H1 (cell line): ENCODE measurements at regions not wholly inside any gene's neighbourhood (a gene's known extent, or its start where the extent isn't known, plus 50 kb on each side); places are given as distances from the start of the nearest gene placed in this dataset.

Source experiments
- CTCF ChIA-PET: fragments of 300-600 bp; sonication (Branson Sonifier 250); formaldehyde crosslinking; loops from one replicate; lab custom pipeline; 2021; ENCODE audit not compliant: partially characterized antibody; lab: Charles Lee
- POLR2A ChIA-PET: fragments of 300-600 bp; sonication (Branson Sonifier 250); formaldehyde crosslinking; loops from one replicate; lab custom pipeline; 2021; ENCODE audit warnings: inconsistent platforms; ENCODE audit not compliant: partially characterized antibody; lab: Charles Lee
- DNase-seq, 2 experiments: peaks; one replicate each; pipeline versions ENCODE4 v3.0.0 to v3.0.0-alpha.2; 2010 to 2022; ENCODE audit warnings: low spot score in 2 of 2, low read depth in 1 of 2, mixed read lengths in 1 of 2
- FAIRE-seq: peaks from 2 replicates; lab custom pipeline; 2011; peaks lifted over from hg19 to GRCh38; lab: Jason Lieb, UNC
- H2AFZ ChIP-seq: 2 replicates; pipeline ENCODE4 v1.8.1; 2012; ENCODE audit warnings: low read length, inconsistent platforms
- H2AK5ac ChIP-seq: 2 replicates; pipeline ENCODE4 v1.6.1; 2013; ENCODE audit warnings: low read depth, low read length
- H2BK120ac ChIP-seq: replicated peaks from 2 replicates; pipeline ENCODE3; 2013; ENCODE audit warnings: low read depth, low read length, inconsistent platforms
- H2BK12ac ChIP-seq: 2 replicates; pipeline ENCODE4 v1.6.1; 2013; ENCODE audit warnings: low read depth, low read length
- H2BK15ac ChIP-seq: 2 replicates; pipeline ENCODE4 v1.6.1; 2013; ENCODE audit warnings: low read length
- H2BK20ac ChIP-seq: 2 replicates; pipeline ENCODE4 v1.6.1; 2013; ENCODE audit warnings: low read length
- H2BK5ac ChIP-seq: 2 replicates; pipeline ENCODE4 v1.6.1; 2013; ENCODE audit warnings: low read depth, low read length
- H3K14ac ChIP-seq: 2 replicates; pipeline ENCODE4 v1.6.1; 2013; ENCODE audit warnings: inconsistent platforms; ENCODE audit not compliant: insufficient read length
- H3K18ac ChIP-seq: 2 replicates; pipeline ENCODE4 v1.6.1; 2013; ENCODE audit warnings: low read length; ENCODE audit errors: extremely low read depth
- H3K23ac ChIP-seq: 2 replicates; pipeline ENCODE4 v1.6.1; 2013; ENCODE audit warnings: inconsistent platforms; ENCODE audit not compliant: insufficient read length
- H3K23me2 ChIP-seq: 2 replicates; pipeline ENCODE4 v1.6.1; 2013; ENCODE audit warnings: low read depth, low read length
- H3K27ac ChIP-seq: 2 replicates; pipeline ENCODE4 v1.6.1; 2011; ENCODE audit warnings: low read depth, low read length, inconsistent platforms
- H3K27me3 ChIP-seq, 4 experiments: replicated peaks in 1 of 4; 1 replicate in 1 of 4; 2 replicates in 3 of 4; pipeline versions ENCODE4 v1.6.1 to v1.8.1; 2011 to 2013; ENCODE audit warnings: low read length in 3 of 4, mild to moderate bottlenecking in 3 of 4, inconsistent platforms in 2 of 4, mixed read lengths in 2 of 4, moderate library complexity in 1 of 4; ENCODE audit not compliant: control insufficient read depth in 3 of 4, insufficient read depth in 3 of 4; ENCODE audit errors: extremely low read depth in 1 of 4
- H3K36me3 ChIP-seq, 4 experiments: 2 replicates each; pipeline versions ENCODE4 v1.6.1 to v1.8.1; 2011 to 2013; ENCODE audit warnings: mild to moderate bottlenecking in 4 of 4, low read length in 3 of 4, moderate library complexity in 2 of 4, control low read depth in 1 of 4, inconsistent platforms in 1 of 4; ENCODE audit not compliant: insufficient read depth in 4 of 4, control insufficient read depth in 2 of 4
- H3K4ac ChIP-seq: replicated peaks from 2 replicates; pipeline ENCODE3; 2013; ENCODE audit warnings: low read length, low read depth, mixed read lengths, inconsistent platforms; ENCODE audit not compliant: insufficient read length
- H3K4me1 ChIP-seq, 4 experiments: replicated peaks in 1 of 4; 1 replicate in 1 of 4; 2 replicates in 3 of 4; pipeline versions ENCODE4 v1.6.1 to v1.8.1; 2011 to 2013; ENCODE audit warnings: low read length in 3 of 4, inconsistent platforms in 2 of 4, mixed read lengths in 1 of 4; ENCODE audit not compliant: insufficient read depth in 4 of 4, control insufficient read depth in 3 of 4
- H3K4me2 ChIP-seq, 2 experiments: 2 replicates each; pipeline versions ENCODE4 v1.6.1 to v1.8.1; 2011 to 2013; ENCODE audit warnings: low read depth in 2 of 2, low read length in 2 of 2, control low read depth in 1 of 2, inconsistent platforms in 1 of 2, mild to moderate bottlenecking in 1 of 2; ENCODE audit not compliant: insufficient read depth in 1 of 2
- H3K4me3 ChIP-seq, 4 experiments: fragments of 200-600, 300-600 bp in 1 of 4; sonication (generic), shearing (Covaris generic), sonication (Bioruptor Twin) in 1 of 4; 2 replicates each; pipeline versions ENCODE4 v1.5.1 to v1.8.1; 2011 to 2016; ENCODE audit warnings: low read length in 4 of 4, low read depth in 3 of 4, control low read depth in 2 of 4, inconsistent platforms in 2 of 4, mild to moderate bottlenecking in 2 of 4, mixed read lengths in 1 of 4, moderate library complexity in 1 of 4; ENCODE audit not compliant: insufficient read depth in 2 of 4; ENCODE audit errors: extremely low read depth in 1 of 4
- H3K56ac ChIP-seq: replicated peaks from 2 replicates; pipeline ENCODE3; 2013; ENCODE audit warnings: low read depth, mild to moderate bottlenecking, mixed read lengths, low read length, inconsistent platforms; ENCODE audit not compliant: insufficient read length
- H3K79me1 ChIP-seq: 2 replicates; pipeline ENCODE4 v1.6.1; 2013; ENCODE audit warnings: low read depth, low read length, control low read depth
- H3K79me2 ChIP-seq, 2 experiments: 2 replicates each; pipeline versions ENCODE4 v1.6.1 to v1.8.1; 2012 to 2013; ENCODE audit warnings: low read length in 2 of 2, mild to moderate bottlenecking in 2 of 2, inconsistent platforms in 1 of 2; ENCODE audit not compliant: insufficient read depth in 2 of 2, control insufficient read depth in 1 of 2
- H3K9ac ChIP-seq, 4 experiments: replicated peaks in 1 of 4; 1 replicate in 1 of 4; 2 replicates in 3 of 4; pipeline versions ENCODE4 v1.6.1 to v1.8.1; 2011 to 2013; ENCODE audit warnings: low read depth in 3 of 4, low read length in 3 of 4, control low read depth in 2 of 4, mild to moderate bottlenecking in 2 of 4, moderate library complexity in 2 of 4, inconsistent platforms in 1 of 4; ENCODE audit errors: extremely low read depth in 1 of 4
- H3K9me3 ChIP-seq, 2 experiments: 2 replicates each; pipeline versions ENCODE4 v1.6.1 to v1.8.1; 2012 to 2013; ENCODE audit warnings: mild to moderate bottlenecking in 2 of 2, moderate library complexity in 2 of 2, control low read depth in 1 of 2, inconsistent platforms in 1 of 2, low read depth in 1 of 2, low read length in 1 of 2, mixed read lengths in 1 of 2; ENCODE audit not compliant: insufficient read depth in 2 of 2
- H4K20me1 ChIP-seq, 2 experiments: replicated peaks in 1 of 2; 2 replicates each; pipeline versions ENCODE3 to v1.8.1; 2011 to 2013; ENCODE audit warnings: inconsistent platforms in 2 of 2, low read length in 2 of 2, mild to moderate bottlenecking in 1 of 2; ENCODE audit not compliant: insufficient read depth in 2 of 2, control insufficient read depth in 1 of 2
- H4K5ac ChIP-seq: 2 replicates; pipeline ENCODE4 v1.6.1; 2013; ENCODE audit warnings: low read length, low read depth, mixed read lengths, inconsistent platforms; ENCODE audit not compliant: insufficient read length
- H4K8ac ChIP-seq: 2 replicates; pipeline ENCODE4 v1.8.0; 2013; ENCODE audit warnings: mild to moderate bottlenecking, moderate library complexity, low read length, inconsistent platforms; ENCODE audit not compliant: insufficient read depth; ENCODE audit errors: extremely low read depth
- H4K91ac ChIP-seq: replicated peaks from 2 replicates; pipeline ENCODE3; 2013; ENCODE audit warnings: low read length, mixed read lengths, inconsistent platforms; ENCODE audit not compliant: insufficient read length
- MAX ChIP-seq: IDR thresholded peaks from 2 replicates; pipeline ENCODE4 v1.6.1; 2012; ENCODE audit warnings: inconsistent platforms
- RBBP5 ChIP-seq: IDR thresholded peaks from 2 replicates; pipeline ENCODE4 v1.7.1; 2012; ENCODE audit warnings: low read depth, mild to moderate bottlenecking, inconsistent platforms, low read length, moderate library complexity, borderline replicate concordance
- WGBS, 2 experiments: shearing (Covaris generic) in 1 of 2; methylation state at CpG; one replicate each; pipeline versions ENCODE4 v1.1.6 to v1.1.7; 2013 to 2015; ENCODE audit warnings: low lambda C conversion rate in 2 of 2, mixed read lengths in 2 of 2, inconsistent platforms in 1 of 2, low coverage in 1 of 2, missing lambda C conversion rate in 1 of 2; ENCODE audit not compliant: insufficient replicate concordance in 2 of 2, insufficient coverage in 1 of 2, insufficient read length in 1 of 2; ENCODE audit errors: extremely low coverage in 1 of 2, missing lambda C conversion rate in 1 of 2; 5-methylcytosine and 5-hydroxymethylcytosine counted together

GRCh38 chrX:73992019-73992418 lies 139.5 kb upstream of the XIST start:
- ChIA-PET POLR2A (interaction anchor here (1.1 to 1.2 kb wide), 2 partner anchors 8 kb away, joined by 3 read pairs; no protein-coding TSS in a partner anchor), CTCF (no interaction called here)
- Histone ChIP-seq H3K4me1 (no peaks in the 10 kb centered on the region), H2BK12ac (no peak overlapping the region), H2AFZ (no peak overlapping the region), H3K9ac (no peak overlapping the region), H3K79me1 (no peaks in the 10 kb centered on the region), H3K36me3 (peaks cover 0 to 22% (median 2%) of the 10 kb centered on the region in 4 experiments; a peak in 3 of 8 replicates), H4K20me1 (no peaks in the 10 kb centered on the region), H3K23me2 (no peaks in the 10 kb centered on the region), H3K27me3 (no peaks in the 10 kb centered on the region), H2BK20ac (no peak overlapping the region), H3K4me3 (no peak overlapping the region), H3K14ac (no peak overlapping the region), H3K79me2 (peaks cover 0 to 13% of the 10 kb centered on the region in 2 experiments; a peak in 2 of 4 replicates), H3K56ac (no peak overlapping the region), H2BK120ac (no peak overlapping the region), H4K8ac (no peak overlapping the region), H3K27ac (no peak overlapping the region), H3K9me3 (no peaks in the 10 kb centered on the region), H3K4ac (no peak overlapping the region), H2BK15ac (no peak overlapping the region), H3K23ac (no peak overlapping the region), H4K91ac (no peak overlapping the region), H2BK5ac (no peak overlapping the region), H3K18ac (no peak overlapping the region), H2AK5ac (no peak overlapping the region), H3K4me2 (no peak overlapping the region), H4K5ac (no peak overlapping the region)
- no peak for TF ChIP-seq RBBP5
- no peak for TF ChIP-seq MAX
- 97% methylated on average over 6 of the region's 6 CpGs; no CpG with 5 or more reads in 1 of the 2 experiments for WGBS, 2 experiments
- DNase-seq, result no peak
- no peak for FAIRE-seq
